Jurkat, Clone E6-1 (cell line): ENCODE measurements at regions not wholly inside any gene's neighbourhood (a gene's known extent, or its start where the extent isn't known, plus 50 kb on each side); places are given as distances from the start of the nearest gene placed in this dataset.
"Not testable (repeated sequence)": the region's sequence is repeated elsewhere in the genome, so short reads cannot be mapped to it uniquely, and the experiment has no call there.

Experiments
- DNase-seq: peaks from one replicate; pipeline ENCODE4 v3.0.0-alpha.2; 2011; ENCODE audit warnings: low read depth, low spot score
- H3K4me3 ChIP-seq: 2 replicates; pipeline ENCODE4 v1.5.1; 2011; ENCODE audit warnings: mild to moderate bottlenecking, low read length, control low read depth, moderate library complexity

DNA sequence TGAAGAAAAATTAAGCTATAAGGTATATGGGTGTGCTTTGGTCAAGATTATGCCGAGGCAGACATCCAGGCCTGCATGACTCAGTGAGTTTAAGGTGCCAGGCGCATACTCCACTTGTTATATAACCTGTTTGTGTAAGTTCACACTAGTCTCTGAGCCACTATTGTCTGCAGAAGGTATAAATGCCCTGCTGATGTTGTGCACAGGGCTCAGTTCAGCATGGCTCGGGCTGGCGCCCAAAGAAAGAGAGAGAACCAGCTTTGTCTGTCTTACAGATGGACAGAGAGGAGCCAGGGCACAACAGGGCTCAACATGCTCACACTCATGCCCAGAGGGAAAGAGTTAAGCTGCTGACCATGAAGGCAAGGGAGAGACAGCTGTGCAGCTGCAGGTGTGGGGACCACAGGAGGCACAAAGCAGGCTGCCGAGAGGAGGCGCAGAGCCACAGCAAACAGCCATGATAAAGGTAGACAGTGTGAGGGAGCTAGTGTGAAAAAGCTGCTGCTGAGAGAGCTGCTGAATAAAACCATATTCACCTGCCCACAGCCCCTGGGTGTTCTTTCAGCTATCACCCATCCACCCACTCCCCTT is 1587.6 kb upstream of the C9orf72 start:
- DNase-seq = no peak

GRCh38 chr9:29174136-29174535 is 1600.9 kb upstream of the C9orf72 start:
- H3K4me3 ChIP-seq = no peak overlapping the region
- DNase-seq = no peak

More for the DNA sequence above, 1587.6 kb upstream of the C9orf72 start:
- no peak overlapping the region for H3K4me3 ChIP-seq

DNA sequence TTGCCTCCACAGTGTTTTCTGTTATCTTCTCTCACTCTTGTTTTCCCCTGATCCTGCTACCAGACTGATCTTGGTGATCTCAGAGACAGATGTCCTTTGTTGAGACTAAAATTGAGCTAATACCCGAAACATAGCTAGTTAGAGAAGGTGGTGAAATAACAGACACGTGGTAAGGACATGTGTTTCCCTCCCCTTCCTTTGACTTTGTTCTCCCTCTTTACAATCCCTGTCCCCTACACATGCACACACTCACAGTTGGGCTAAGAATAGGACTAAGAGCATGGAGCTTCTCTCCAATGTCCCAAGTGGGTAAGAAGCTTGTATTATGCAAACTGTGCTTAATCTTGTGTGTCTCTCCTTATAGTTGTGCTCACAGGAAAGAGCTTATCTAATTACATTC is 1603.0 kb upstream of the C9orf72 start:
- DNase-seq = no peak
- no peak overlapping the region for H3K4me3 ChIP-seq

DNA sequence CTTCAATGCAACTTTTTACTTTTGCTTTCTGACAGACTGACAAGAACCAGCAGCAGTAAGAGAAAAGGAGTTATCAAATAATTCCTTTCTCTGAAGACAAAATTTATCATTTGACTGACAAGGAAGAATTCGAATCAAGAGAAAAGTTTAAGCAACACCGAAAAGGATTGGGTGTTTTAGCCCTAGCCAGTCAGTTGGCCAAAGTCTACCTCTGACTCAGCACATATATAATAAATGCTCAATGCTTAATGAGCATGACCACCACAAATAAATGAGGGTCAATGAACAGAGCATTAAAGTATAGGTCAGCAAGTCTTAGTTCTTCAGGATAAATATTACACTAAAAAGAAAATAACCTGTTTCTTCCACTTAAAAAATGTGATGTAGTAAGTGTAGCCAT is 1603.5 kb upstream of the C9orf72 start:
- H3K4me3 ChIP-seq = no peak overlapping the region
- no peak for DNase-seq

DNA sequence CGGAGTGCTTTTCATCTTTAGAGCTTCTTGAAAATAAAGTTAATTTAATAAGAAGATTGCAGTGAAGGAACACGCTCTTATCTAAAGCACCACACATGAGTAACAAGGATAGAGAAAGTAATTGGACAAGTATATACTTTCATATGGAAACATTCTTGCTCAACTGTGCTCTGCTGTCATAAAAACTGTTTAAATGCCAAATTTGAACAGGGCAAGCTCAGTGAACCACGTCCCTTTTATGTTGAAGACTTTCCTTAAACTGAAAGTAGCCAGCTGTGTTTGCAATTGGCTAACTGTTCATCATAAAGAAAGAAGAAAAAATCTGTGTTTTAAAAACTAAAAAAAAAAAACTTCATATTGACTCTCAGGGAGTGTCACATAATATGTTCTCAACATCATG is 1610.7 kb upstream of the C9orf72 start:
- no peak for DNase-seq

DNA sequence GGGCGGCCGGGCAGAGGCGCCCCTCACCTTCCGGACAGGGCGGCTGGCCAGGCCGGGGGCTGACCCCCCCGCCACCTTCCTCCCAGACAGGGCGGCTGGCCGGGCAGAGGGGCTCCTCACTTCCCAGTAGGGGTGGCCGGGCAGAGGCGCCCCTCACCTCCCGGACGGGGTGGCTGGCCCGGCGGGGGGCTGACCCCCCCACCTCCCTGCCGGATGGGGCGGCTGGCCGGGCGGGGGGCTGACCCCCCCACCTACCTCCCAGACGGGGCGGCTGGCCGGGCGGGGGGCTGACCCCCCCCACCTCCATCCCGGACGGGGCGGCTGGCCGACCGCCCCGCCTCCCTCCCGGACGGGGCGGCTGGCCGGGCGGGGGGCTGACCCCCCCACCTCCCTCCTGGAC is 1615.5 kb upstream of the C9orf72 start:
- H3K4me3 ChIP-seq, DNase-seq: not testable (repeated sequence)

More for the DNA sequence above, 1610.7 kb upstream of the C9orf72 start:
- H3K4me3 ChIP-seq = no peak overlapping the region

DNA sequence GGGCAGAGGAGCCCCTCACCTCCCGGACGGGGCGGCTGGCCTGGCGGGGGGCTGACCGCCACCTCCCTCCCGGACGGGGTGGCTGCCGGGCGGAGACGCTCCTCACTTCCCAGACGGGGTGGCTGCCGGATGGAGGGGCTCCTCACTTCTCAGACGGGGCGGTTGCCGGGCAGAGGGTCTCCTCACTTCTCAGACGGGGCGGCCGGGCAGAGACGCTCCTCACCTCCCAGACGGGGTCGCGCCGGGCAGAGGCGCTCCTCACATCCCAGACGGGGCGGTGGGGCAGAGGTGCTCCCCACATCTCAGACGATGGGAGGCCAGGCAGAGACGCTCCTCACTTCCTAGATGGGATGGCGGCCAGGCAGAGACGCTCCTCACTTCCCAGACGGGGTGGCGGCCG is 1615.9 kb upstream of the C9orf72 start:
- H3K4me3 ChIP-seq, DNase-seq: not testable (repeated sequence)

DNA sequence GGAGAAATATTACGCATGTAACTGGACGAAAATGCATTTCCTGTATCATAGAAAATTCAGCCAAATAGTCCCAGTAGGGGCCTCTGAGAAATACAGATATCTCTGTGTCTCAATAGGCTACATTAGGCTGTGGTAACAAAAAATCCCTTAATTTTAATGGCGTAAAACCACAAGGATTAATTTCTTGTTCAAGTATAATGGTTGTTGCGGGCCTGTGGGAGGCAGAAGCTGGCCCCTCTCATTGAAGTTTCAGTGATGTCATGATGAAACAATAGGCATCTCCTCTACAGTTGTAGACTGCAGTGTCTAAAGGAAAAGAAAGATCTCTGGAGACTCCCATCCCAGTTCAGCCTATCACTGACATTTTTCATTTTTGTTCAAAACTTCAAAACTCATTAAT is 1625.6 kb upstream of the C9orf72 start:
- no peak overlapping the region for H3K4me3 ChIP-seq
- no peak for DNase-seq

GRCh38 chr9:29199975-29200374 is 1626.7 kb upstream of the C9orf72 start:
- H3K4me3 ChIP-seq = no peak overlapping the region
- DNase-seq = no peak

DNA sequence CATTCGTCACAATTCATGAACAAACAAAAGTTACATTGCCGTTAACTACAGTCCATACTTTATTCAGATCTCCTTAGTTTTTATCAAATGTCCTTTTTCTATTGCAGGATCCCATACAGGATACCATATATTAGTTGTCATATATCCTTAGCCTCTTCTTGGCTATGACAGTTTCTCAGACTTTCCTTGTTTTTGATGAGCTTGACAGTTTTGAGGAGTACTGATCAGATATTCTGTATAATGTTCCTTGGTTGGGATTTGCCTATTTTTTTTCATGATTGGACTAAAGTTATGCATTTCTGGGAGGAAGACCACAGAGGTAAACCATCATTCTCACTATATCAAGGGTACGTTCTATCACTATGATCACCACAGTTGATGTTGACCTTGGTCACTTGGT is 1627.4 kb upstream of the C9orf72 start:
- H3K4me3 ChIP-seq = no peak overlapping the region
- DNase-seq = no peak

DNA sequence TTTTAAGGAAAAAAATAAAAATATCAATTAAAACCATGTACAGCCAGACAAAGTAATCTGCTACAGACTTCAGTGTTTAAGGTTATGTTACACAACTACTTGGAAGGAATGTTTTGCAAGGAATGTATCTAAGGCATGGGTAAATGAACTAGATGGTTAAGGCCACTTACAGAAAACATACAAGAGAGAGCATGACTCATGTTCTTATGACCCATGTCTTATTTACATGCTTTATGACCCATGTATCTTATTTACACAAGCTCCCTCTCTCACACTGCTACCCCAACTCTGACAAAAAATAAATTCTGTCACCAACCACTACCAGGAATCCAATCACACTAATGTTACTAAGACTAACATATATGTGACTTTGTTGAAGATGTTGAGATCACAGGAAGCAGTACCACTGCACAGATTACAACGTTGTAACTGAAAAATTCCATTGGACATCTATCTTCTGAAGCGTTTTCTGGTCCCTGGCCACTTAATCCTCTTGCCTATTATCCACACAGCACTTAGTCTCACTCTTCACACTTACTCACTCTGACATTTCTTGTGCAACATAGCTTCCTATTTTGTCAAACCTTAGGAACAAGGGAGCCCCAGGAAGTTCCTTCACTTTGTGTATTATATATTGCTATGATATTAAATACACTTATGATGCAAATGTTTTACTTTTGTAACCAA is 1630.1 kb upstream of the C9orf72 start:
- DNase-seq = no peak
- H3K4me3 ChIP-seq = no peak overlapping the region

- no peak for DNase-seq
- H3K4me3 ChIP-seq = no peak overlapping the region
These were observed 1635.4 kb upstream of the C9orf72 start for GRCh38 chr9:29208670-29209069.

- DNase-seq = no peak
- no peak overlapping the region for H3K4me3 ChIP-seq
These were observed 1636.5 kb upstream of the C9orf72 start for GRCh38 chr9:29209748-29210291.

GRCh38 chr9:29211003-29211579 is 1637.8 kb upstream of the C9orf72 start:
- DNase-seq = no peak
- H3K4me3 ChIP-seq = no peak overlapping the region

- peak overlapping the region; percentile 28 for H3K4me3 ChIP-seq
- peak; percentile 8 for DNase-seq
These were observed 1638.5 kb upstream of the C9orf72 start for GRCh38 chr9:29211580-29212396.

- no peak for DNase-seq
- H3K4me3 ChIP-seq = no peak overlapping the region
These were observed 1639.4 kb upstream of the C9orf72 start for GRCh38 chr9:29212397-29213387.

DNA sequence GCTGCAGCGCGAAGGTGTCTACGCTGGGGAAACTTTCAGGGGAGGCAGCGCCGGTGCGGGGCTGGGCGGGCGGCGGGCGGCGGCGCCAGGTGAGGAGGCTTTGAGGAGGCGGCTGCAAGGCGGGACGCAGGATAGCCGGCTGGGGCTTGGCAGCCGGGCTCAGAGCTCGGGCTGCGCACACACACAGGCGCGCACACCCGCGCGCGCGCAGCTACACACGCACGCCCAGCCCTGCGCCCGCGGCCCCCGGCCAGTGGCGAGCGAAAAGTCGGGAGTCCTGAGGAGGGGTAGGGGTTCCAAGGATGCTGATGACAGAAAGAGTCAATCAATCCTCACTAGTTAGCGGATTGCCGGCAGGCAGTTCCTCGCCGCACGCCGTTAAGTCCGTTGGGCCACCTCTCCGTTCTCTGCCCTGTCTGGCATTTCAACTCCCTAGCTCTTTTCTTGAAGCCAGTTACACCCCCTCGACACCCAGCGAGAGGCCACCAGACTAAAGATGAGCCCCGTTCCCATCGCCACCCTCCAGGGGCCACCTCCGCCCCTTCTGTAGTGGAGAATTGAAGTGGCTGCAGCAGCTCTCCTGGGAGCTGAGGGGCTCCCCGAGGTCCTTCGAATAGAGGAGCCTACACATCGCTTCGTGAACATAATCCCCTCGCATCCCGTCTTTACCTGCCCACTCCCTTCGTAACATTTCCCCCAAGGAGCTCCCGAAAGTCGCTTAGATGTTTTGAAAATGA is 1640.3 kb upstream of the C9orf72 start, which contains the start of gene LINGO2:
Gene LINGO2 (minus strand): TSS at position 185 of the 737 bp plus-strand sequence.
- DNase-seq = no peak
- no peak within 1 kb of the TSS for H3K4me3 ChIP-seq
